HEK293T (cell line): ENCODE measurements at regions not wholly inside any gene's neighbourhood (a gene's known extent, or its start where the extent isn't known, plus 50 kb on each side); places are given as distances from the start of the nearest gene placed in this dataset.
A peak's percentile ranks its signal among the peaks of the same experiment; 100 is the strongest.

Source experiments
- CTCF ChIA-PET: fragments of 350-600 bp; formaldehyde crosslinking; extraction: SDS; loops from one replicate; lab custom pipeline; 2021; ENCODE audit warnings: antibody characterized with exemption, inconsistent platforms; lab: Yijun Ruan, JAX
- POLR2A ChIA-PET: fragments of 350-600 bp; formaldehyde crosslinking; extraction: SDS; loops from one replicate; lab custom pipeline; 2020; ENCODE audit warnings: antibody characterized with exemption, inconsistent platforms; lab: Yijun Ruan, JAX
- DNase-seq: peaks from one replicate; pipeline ENCODE4 v3.0.0; 2012; ENCODE audit warnings: mixed read lengths; ENCODE audit errors: extremely low spot score
- ARNT ChIP-seq: fragments of 450-650 bp; IDR thresholded peaks from 2 replicates; pipeline ENCODE4 v1.6.1; 2017; ENCODE audit warnings: mild to moderate bottlenecking
- BHLHE40 ChIP-seq: fragments of 450-650 bp; IDR thresholded peaks from 2 replicates; pipeline ENCODE4 v1.6.1; 2016; ENCODE audit warnings: mild to moderate bottlenecking, moderate library complexity, borderline replicate concordance
- CTBP1 ChIP-seq: fragments of 450-650 bp; IDR thresholded peaks from 2 replicates; pipeline ENCODE4 v1.6.1; 2016; ENCODE audit warnings: borderline replicate concordance
- ELF4 ChIP-seq: fragments of 450-650 bp; IDR thresholded peaks from 2 replicates; pipeline ENCODE4 v1.6.1; 2017; ENCODE audit warnings: antibody characterized with exemption
- FOXA1 ChIP-seq: fragments of 450-650 bp; IDR thresholded peaks from 2 replicates; pipeline ENCODE4 v1.6.1; 2016; ENCODE audit warnings: mild to moderate bottlenecking
- FOXK2 ChIP-seq: fragments of 450-650 bp; IDR thresholded peaks from 2 replicates; pipeline ENCODE4 v1.6.1; 2016; ENCODE audit warnings: mild to moderate bottlenecking
- FOXM1 ChIP-seq: fragments of 450-650 bp; IDR thresholded peaks from 2 replicates; pipeline ENCODE4 v1.6.1; 2017; ENCODE audit warnings: mild to moderate bottlenecking, borderline replicate concordance
- HDGF ChIP-seq: fragments of 450-650 bp; IDR thresholded peaks from 2 replicates; pipeline ENCODE4 v1.6.1; 2017; ENCODE audit warnings: antibody characterized with exemption, borderline replicate concordance
- L3MBTL2 ChIP-seq: fragments of 450-650 bp; conservative IDR thresholded peaks from 2 replicates; pipeline ENCODE4 v1.6.1; 2016; ENCODE audit warnings: mild to moderate bottlenecking
- LEF1 ChIP-seq: fragments of 450-650 bp; IDR thresholded peaks from 2 replicates; pipeline ENCODE4 v1.6.1; 2017; ENCODE audit warnings: mild to moderate bottlenecking, borderline replicate concordance
- NFRKB ChIP-seq: fragments of 450-650 bp; IDR thresholded peaks from 2 replicates; pipeline ENCODE4 v1.6.1; 2016; ENCODE audit warnings: mild to moderate bottlenecking, moderate library complexity
- SP1 ChIP-seq: fragments of 450-650 bp; IDR thresholded peaks from 2 replicates; pipeline ENCODE4 v1.6.1; 2017
- SUZ12 ChIP-seq: fragments of 450-650 bp; IDR thresholded peaks from 2 replicates; pipeline ENCODE4 v1.6.1; 2016; ENCODE audit warnings: mild to moderate bottlenecking
- TARDBP ChIP-seq: fragments of 450-650 bp; IDR thresholded peaks from 2 replicates; pipeline ENCODE4 v1.6.1; 2016
- ZNF384 ChIP-seq: fragments of 450-650 bp; IDR thresholded peaks from 2 replicates; pipeline ENCODE4 v1.6.1; 2016
- TF ChIP-seq, protein P1 (sequence below): fragments of 450-650 bp; IDR thresholded peaks from 2 replicates; pipeline ENCODE4 v1.6.1; 2016

DNA sequence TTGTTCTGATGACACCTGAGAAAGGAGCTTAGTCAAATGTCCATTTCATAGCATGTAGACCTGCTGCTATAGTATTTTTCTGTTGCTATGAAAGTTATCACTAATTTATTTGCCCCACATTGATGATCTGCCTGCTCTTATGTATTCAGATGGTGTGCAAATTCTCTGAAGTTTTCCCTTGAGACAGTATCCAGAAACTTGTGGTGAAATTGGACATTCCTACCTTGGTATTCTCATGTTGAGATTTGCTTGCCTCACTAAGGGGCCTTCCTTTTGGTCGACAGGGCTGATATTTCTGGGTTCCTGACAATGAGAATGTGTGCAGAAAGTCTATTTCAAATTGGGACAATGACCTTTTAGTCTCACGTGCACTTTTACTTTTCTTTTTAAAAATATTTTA is 253.2 kb upstream of the FZD8 start:
- no peak for DNase-seq
- CTCF ChIA-PET = interaction anchor here (0.7 kb wide), 1 partner anchor 85 kb away, joined by 3 read pairs; no protein-coding TSS in a partner anchor
- TF ChIP-seq BHLHE40 (no peak), ARNT (no peak), L3MBTL2 (no peak), LEF1 (no peak), HDGF (no peak), NFRKB (no peak)
- POLR2A ChIA-PET = no interaction called here

DNA sequence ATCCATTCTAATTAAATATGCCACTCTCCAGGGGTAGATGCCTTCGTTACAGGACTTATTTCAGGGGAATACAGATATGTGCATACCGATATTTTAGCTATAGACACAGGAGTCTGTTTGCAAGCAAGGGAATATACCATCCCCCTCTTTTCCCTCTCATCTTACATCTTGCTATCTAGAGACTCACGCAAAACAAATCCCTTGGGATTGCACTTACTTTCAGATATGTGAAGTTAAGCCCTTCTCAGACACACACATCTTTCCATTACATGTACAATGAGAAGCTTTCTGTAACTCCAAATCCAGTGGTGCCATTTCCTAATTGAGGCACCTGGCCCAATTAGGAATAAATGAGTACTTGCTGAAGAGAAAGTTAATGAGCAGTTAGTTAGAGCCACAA is 250.4 kb upstream of the FZD8 start:
- ChIA-PET POLR2A (no interaction called here), CTCF (no interaction called here)
- TF ChIP-seq TARDBP (no peak), NFRKB (no peak), ARNT (no peak), FOXM1 (no peak), HDGF (no peak), LEF1 (no peak), ELF4 (no peak), FOXK2 (no peak), SUZ12 (no peak), L3MBTL2 (no peak), FOXA1 (no peak), SP1 (no peak), CTBP1 (no peak), ZNF384 (no peak), BHLHE40 (no peak)
- TF ChIP-seq, protein P1, sequence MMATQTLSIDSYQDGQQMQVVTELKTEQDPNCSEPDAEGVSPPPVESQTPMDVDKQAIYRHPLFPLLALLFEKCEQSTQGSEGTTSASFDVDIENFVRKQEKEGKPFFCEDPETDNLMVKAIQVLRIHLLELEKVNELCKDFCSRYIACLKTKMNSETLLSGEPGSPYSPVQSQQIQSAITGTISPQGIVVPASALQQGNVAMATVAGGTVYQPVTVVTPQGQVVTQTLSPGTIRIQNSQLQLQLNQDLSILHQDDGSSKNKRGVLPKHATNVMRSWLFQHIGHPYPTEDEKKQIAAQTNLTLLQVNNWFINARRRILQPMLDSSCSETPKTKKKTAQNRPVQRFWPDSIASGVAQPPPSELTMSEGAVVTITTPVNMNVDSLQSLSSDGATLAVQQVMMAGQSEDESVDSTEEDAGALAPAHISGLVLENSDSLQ = no peak
- no peak for DNase-seq

DNA sequence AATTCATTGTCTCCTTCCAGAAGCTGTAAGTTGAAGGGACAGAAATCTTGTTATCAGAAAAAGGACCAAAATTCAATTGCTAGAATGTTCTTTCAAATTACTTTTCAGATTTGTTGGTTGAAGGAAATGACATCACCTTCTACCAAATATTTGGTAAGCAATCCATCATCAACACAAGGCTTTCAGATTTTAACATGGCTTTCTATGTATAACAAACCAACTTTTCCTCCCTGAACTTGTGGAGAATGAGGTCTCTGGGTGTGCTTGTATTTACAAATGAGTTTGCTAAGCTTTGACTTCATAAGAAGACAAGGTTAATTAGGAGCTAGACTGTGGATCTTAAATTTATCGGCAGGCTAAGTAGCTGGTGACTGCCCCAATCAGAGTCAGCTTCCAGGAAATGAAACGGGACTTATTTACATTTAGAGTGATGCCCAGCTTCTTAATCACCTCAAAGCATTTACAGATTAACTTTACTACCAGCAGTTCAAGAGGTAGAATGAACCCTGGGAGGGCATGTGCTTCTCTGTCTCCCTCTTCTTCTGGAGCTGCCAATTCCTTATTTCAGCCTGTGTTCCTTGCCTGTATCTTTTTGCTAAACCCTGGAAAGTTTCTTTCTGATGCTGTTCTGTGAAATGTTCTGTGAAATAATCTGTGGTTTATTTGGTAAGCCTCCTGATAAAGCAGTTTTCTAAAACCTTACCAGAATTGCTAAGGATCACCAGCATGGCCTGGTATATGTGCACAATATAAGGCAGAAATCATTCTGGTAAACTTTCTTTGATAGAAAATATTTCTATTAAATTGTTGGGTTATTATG is 248.8 kb upstream of the FZD8 start:
- no peak for TF ChIP-seq TARDBP
- no peak for TF ChIP-seq NFRKB
- no peak for TF ChIP-seq HDGF
- no peak for DNase-seq
- ChIA-PET CTCF (no interaction called here), POLR2A (no interaction called here)

DNA sequence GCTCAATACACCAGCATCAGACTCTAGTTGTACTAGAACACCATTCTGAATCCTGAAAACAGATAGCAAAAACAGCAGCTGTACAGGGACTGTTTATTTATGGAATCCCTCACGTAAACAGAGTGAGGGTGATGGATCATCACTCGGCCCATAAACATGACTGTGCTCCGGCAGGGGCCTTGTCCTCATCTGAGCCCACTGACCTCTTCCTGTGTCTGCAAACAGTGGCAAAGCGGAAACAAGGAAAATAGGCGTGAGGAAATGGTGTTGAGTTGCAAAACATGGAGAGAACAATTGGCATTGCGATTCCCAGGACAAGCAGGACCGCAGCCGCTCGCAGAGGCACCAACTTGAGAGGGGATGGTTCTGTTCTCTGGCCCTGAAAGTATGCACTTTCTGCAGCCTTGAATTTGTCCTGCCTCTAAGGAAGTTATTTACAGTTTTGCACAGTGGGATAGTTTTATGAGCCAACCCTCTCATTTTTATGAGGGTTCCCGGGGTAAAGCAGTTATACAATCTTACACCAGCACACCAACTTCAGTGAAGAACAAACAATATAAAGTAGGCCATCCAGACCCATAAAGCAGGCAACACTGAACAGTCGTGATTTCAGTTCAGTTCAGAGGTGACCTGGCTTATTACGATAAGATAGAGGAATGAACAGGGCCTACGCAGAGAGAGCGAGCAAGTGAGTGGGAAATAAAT is 248.0 kb upstream of the FZD8 start:
- ChIA-PET POLR2A (no interaction called here), CTCF (no interaction called here)
- peak; percentile 25 for DNase-seq
- TF ChIP-seq ZNF384 (no peak), SUZ12 (no peak), CTBP1 (peak; percentile 88; the same call in 1 of the 2 replicates), NFRKB (no peak), ARNT (0 out of 2 replicates have a peak, but pooled peaks have one; percentile 15), HDGF (no peak), LEF1 (no peak), SP1 (no peak)
- TF ChIP-seq, protein P1 = peak; percentile 84

DNA sequence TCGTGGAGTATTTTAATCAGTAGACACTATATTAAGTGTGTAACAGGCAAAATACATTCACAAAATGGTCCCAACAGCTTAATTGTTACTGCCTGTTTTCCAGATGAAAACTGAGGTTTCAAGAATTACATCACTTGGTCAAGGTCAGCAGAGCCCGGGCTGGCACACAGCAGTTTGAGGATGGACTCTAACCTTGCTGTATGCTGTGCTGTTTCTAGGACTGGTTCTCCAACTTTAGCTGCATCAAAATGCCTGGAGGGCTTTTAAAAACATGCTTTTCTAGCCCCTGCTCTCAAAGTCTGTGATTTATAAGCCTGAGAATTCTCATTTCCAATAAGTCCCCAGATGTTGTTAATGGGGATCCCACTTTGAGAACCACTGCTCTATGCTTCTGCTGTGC is 247.1 kb upstream of the FZD8 start:
- CTCF ChIA-PET = interaction anchor here (0.8 kb wide), 1 partner anchor 14 kb away, joined by 4 read pairs; no protein-coding TSS in a partner anchor
- TF ChIP-seq L3MBTL2 (no peak), TARDBP (no peak), CTBP1 (no peak), LEF1 (no peak), FOXA1 (no peak), SUZ12 (no peak), ZNF384 (no peak), BHLHE40 (no peak), FOXK2 (no peak), ELF4 (no peak), FOXM1 (no peak), SP1 (no peak), HDGF (no peak), ARNT (no peak), NFRKB (no peak)
- TF ChIP-seq, protein P1 = no peak
- POLR2A ChIA-PET = no interaction called here
- no peak for DNase-seq

DNA sequence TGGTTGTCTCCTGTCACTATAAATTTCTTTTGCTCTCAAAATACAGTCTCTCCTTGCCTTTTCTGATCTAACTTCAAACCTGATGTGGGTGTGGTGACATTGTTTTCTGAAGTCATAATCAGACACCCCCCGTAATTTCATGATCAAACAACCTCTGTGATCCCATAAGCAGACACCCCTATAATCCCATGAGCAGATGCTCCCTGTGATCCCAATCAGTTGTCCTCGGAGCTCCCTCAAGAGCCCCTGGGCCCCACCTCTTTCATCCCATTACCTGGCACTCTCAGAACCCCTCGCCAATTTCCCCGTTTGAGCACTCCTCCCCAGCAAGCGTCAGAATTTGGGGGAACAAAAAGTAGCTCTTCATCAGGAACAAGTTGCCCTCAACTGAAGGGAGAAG is 246.3 kb upstream of the FZD8 start:
- POLR2A ChIA-PET = no interaction called here
- CTCF ChIA-PET = interaction anchor here (0.8 kb wide), 1 partner anchor 15 kb away, joined by 4 read pairs; no protein-coding TSS in a partner anchor
- DNase-seq = no peak
- TF ChIP-seq FOXA1 (no peak), ZNF384 (no peak), SUZ12 (no peak), L3MBTL2 (no peak), BHLHE40 (no peak), FOXM1 (no peak), ARNT (no peak), SP1 (no peak), ELF4 (no peak)
- TF ChIP-seq, protein P1 = no peak
